GM19238 (cell line): ENCODE measurements at regions not wholly inside any gene's neighbourhood (a gene's known extent, or its start where the extent isn't known, plus 50 kb on each side); places are given as distances from the start of the nearest gene placed in this dataset.
"Not testable (repeated sequence)": the region's sequence is repeated elsewhere in the genome, so short reads cannot be mapped to it uniquely, and the experiment has no call there.

ENCODE experiments used
- DNase-seq: peaks from one replicate; pipeline ENCODE4 v3.0.0; 2011; ENCODE audit warnings: low spot score; ENCODE audit not compliant: insufficient read length

DNA sequence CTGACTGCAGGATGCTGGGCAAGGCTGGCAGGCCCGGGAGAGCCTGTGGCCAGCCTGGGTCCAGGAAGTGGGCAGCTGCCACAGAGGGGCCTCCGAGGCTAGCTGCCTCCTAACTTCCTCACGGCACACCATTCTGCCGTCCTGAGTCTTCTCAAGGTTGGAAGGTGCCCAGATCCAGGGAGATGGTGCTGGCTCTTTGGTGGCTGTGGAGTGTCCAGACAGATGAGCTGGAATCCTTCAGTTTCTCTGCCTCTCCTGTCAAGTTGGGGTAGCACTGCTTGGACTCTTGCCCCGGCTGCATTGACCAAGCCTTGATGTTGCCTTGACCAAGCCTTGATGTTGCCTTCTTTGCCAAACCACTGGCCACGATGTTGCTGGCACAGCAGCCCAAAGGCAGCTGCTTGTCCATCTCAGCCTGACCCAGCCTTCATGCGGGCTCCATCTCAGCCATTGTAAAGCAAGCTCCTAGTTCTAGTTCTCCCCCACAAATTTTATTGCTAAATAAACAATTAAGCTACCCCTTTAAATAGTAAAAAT lies 75.1 kb upstream of the AFDN start:
- DNase-seq: no peak

DNA sequence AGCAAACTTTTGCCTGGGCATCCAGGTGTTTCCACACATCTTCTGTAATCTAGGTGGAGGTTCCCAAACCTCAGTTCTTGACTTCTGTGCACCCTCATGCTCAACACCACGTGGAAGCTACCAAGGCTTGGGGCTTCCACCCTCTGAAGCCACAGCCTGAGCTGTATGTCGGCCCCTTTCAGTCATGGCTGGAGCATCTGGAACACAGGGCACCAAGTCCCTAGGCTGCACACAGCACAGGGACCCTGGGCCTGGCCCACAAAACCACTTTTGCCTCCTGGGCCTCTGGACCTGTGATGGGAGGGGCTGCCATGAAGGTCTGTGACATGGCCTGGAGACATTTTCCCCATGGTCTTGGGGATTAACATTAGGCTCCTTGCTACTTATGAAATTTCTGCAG lies 73.4 kb upstream of the AFDN start:
- DNase-seq: not testable (repeated sequence)

DNA sequence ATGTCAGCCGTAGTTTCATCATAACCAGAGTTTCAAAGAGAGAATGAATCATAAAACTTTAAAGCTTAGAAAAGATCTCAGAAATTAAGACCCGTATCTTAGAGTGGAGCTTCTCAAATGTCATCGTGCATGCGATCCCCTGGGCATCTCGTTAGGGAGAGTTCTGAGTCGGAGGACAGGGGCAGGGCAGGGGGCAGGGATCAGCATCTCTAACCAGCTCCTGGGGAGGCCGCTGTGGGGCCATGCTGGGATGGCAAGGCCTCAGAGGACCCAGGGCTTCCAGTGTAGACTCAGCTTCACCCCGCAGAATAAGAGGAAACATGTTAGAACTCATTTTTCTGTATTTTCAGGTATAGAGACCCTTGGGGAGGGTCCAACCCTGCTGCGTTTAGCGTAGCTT lies 72.0 kb upstream of the AFDN start:
- no peak for DNase-seq

DNA sequence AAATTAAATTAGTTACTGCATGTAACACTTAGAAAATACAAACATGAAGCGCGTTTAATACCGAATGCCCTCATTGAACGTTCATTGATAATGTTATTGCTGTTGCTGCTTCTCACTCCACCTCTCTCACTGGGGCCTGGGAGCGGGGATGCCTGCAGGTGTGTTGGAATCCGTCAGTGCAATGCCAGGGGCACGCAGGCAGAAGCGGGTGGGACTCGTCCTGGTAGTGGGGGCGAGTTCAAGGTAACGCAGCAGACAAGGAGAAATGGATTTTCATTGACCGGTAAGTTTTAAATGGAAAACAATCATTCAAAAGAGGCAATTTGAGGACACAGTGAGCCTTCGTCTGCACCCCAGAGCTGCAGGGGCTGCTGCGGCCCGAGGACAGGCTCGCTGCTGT lies 71.2 kb upstream of the AFDN start:
- no peak for DNase-seq

DNA sequence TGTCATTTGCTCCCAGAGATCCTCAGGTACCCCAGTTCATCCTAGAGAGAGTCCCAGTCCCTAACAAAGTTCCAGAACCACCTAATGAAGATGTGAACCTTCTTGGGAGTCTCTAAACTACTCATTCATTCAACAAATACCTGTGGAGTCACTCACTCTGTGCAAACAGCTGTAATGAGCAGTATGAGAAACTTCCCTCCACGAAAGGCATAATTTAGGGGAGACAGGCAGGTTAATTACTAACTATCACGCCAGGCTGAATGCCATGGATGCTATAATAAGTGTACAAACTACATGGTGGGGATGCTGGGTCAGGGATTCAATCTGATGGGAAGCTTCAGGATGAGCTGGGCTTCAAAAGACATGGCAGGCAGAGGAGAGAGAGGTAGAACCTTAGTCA lies 70.1 kb upstream of the AFDN start:
- DNase-seq: no peak

DNA sequence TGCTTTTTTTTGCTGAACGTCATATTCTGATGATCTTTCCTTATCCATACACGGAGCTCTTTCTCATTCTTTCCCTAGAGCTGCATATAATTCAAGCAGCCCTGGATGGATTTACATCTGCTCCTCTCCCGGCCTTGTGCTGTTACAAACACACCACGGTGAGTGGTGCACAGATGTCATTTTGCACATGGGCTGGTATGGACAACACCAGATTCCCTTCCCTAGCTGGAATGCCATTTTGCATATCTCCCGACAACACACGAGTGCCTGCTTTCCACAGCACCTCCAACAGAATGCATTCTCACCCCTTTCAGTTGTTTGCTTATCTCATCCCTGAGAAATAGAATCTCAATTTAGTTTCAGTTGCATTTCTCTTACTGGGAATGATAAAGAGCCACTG lies 69.5 kb upstream of the AFDN start:
- DNase-seq: no peak

DNA sequence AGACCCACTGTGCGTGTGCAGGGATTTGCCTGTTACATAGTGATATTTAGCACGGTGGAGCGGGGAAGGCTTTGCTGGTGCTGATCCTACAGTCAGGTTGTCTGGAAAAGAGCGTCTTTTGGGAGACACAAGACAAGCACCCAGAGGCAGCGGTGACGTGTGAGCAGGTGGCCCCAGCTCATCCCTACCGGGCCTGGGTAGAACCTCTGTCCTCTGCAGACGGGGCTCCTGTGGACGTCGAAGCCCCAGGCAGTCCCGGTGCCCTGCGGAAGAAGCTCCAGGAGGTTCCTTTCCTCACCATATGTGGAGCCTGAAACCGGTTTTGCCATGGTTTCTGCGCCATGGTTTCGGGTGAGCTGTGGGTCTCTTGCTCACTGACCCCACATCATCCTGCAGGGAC lies 68.9 kb upstream of the AFDN start:
- no peak for DNase-seq

DNA sequence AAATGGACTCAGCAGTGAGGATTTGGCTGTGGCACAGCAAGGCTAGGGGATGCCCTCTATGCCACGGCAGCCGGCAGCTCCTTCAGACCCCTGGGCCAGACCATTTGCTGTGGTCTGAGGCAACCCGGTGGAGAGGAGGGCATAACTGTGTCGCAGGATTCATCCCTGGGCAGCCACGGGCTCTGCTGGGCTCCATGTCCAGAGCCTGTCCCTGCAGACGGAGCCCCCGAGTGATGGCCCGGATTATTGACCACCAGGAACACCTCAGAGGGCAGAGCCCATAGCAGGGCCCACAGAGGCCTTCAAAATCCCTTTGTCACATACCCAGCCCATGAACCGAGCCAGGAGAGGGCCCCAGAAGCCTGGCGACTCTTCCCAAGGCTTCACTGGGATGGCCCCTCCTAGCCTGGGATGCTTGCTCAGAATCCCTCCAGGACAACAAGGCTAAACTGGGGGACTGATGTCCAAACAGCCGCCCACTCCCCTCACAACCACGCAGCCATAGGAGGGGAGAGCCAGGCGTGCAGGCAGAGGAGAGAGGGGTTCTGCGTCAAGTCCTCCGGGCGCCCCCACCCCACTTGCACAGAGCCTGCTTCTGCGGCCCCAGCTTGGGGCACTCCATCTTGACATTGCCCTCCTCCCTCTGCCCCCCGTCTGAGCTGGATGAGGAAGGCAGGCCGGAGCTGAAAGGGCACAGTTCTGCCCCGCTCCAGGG lies 68.2 kb upstream of the AFDN start:
- DNase-seq: no peak

DNA sequence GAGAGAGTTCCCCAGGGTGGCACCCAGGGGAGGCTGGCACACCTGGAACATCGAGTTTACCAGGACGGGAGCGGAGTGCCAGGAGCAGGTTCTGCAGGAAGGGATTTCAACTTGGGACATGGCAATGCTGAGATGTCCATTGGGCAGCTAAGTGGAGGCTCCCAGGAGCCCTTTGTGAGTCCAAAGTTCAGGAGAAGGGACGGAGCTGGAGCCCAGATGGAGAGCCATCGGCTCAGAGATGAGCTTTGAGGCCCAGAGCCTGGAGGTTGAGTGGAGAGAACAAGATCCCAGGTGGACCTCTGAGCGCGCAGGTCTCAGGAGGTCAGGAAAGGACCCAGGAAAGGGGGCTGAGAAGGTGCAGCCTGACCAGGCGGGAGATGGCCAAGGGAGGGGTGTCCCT lies 67.5 kb upstream of the AFDN start:
- DNase-seq: no peak

DNA sequence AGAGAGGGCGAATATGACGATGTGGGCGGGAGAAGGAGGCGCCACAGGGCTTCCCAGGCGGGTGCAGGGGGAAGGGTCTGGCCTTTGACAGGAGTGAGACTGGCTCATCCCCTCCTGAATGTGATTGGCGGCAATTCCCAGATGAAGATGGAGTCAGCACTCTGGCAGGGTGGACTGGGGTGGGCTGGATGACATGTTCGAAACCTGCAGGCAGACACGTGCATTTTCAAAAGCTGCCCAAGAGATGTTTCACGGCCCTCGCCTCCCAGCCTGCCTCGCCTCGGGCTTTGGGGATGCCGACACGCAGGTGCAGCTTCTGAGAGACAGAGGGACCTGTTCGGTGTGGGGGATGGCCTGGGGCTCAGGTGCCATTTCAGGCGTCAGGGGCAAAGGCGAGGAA lies 66.8 kb upstream of the AFDN start:
- no peak for DNase-seq

DNA sequence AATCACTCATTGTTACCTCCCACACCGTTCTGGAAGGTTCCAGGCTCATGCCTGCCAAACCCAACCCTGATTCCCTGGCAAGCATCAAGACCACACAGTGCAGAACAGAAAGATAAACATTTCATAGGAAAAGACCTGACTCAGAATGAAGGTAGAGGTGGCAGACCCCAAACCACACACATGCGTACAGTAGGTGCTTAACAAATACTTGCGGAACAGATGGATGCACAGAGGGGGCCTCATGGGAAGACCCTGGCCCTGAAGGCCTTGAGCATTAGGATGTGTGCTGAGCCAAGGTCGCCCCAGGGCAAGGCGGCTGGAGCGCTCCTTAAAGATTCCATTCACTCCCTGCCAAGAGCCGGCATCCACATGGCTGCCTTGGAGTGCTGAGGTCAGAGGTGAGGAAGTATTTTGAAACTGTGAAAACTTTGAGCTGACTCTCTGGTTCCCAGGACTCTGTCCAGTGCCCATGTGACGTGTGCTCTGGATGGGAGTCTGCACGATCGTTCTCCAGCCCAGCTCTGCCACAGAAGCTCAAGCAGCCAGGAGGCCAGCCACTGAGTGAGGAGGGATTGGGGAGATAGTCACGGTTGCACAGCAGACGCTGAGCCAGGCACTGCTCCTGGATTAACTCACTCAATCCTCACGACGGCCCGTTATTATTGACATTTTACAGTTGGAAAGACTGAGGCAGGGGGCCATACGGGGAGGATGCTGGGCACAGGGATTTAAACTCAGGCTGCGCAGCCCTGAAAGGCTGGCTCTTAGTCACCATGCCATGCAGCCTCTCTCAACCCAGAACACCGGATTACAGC lies 65.5 kb upstream of the AFDN start:
- no peak for DNase-seq

DNA sequence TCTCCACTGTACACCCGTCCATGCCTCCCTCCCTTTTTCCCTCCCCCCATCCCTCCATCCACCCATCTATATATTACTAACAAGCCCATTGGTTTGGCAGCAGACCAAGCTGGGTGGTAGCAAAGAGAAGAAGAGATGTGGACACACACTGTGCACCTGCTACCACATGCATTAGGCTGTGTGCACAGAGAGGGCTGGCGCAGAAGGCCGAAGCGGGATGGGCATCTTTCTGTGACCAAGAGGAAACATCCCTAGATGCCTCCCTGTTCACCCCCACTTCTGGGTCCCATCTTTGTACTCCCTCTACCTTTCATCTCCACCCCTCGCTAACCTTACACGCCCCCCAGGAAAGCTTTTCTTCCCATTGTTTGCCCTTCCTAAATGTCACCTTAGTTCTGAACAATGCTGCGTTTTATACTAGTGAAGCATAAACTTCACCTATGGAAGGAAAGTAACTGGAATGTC lies 64.9 kb upstream of the AFDN start:
- DNase-seq: no peak

DNA sequence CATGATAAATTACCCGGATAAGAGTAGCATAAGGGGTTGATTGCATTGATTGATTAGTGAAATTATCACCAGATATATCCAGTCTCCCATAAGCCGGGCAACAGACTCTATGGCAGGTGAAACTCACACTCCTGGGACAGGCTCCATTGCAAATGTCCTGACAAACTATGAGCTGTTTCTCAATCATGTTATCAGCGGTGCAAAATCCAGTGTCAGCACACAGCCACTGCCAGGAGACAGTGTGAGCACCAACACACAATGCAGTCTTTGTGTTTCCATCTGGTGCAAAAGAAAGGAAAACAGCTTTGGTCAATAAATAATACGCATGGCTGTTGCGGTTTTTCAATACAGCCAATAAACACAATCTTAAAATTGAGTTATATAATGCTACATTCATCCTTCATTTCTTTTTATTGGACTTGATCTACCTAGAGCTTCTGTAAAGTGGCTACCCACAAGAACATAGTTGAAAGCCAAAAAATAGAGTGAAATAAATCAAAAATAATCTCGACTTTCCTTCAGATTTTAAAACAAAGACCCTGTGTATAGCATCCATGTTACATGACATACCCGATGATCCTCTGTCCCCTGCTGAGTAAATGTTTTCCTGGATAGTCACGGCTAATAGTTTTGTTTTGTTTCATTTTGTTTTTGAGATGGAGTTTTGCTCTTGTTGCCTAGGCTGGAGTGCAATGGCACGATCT lies 64.3 kb upstream of the AFDN start:
- no peak for DNase-seq

DNA sequence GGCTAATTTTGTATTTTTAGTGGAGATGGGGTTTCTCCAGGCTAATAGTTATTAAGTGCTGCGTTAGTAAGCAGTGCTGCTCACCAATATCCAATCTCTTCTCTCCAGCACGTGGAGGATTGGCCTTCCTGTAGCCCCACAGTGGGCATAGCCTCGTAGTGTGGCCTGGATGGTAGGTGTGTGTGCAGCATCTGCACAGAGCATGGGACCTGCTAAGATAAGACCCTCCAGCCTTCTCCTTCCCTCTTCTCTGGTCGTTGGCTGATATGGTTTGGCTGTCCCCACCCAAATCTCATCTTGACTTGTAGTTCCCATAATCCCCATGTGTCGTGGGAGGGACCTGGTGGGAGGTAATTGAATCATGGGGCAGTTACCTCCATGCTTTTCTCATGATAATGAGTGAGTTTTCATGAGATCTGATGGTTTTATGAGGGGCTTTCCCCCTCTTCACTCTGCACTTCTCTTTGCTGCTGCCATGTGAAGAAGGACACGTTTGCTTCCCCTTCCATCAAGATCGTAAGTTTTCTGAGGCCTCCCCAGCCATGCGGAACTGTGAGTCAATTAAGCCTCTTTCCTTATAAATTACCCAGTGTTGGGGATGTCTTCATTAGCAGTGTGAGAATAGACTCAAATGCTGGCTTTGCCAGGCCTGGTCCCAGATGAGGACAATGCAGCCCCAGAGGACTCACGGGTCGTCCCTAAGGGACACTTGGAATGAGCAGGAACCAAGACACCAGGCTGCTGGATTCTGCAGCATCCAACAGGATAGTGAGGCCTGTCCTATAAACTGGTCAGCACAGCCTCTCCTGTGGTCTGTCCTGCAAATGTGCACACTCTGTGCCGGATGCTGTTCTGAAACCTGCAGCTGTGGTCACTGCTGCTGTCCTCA lies 63.4 kb upstream of the AFDN start:
- DNase-seq: no peak

DNA sequence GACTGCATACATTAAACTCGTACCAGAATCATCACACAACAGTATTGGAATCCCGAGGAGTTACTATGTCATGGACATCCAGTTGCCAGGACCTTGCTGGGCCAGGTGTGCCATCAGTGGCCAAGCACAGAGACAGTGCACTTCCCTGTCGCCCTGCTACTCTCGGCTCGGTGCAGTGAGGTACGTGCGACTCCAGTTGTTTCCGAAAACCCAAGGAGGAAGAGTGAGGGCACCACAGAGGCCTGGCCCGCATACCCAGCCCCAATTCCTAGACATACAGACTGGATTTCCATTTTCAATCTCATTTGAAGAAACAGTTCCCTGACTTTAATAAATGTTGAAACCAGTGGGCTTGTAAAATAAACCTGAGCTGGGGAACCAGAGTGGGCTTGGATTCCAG lies 62.5 kb upstream of the AFDN start:
- no peak for DNase-seq

DNA sequence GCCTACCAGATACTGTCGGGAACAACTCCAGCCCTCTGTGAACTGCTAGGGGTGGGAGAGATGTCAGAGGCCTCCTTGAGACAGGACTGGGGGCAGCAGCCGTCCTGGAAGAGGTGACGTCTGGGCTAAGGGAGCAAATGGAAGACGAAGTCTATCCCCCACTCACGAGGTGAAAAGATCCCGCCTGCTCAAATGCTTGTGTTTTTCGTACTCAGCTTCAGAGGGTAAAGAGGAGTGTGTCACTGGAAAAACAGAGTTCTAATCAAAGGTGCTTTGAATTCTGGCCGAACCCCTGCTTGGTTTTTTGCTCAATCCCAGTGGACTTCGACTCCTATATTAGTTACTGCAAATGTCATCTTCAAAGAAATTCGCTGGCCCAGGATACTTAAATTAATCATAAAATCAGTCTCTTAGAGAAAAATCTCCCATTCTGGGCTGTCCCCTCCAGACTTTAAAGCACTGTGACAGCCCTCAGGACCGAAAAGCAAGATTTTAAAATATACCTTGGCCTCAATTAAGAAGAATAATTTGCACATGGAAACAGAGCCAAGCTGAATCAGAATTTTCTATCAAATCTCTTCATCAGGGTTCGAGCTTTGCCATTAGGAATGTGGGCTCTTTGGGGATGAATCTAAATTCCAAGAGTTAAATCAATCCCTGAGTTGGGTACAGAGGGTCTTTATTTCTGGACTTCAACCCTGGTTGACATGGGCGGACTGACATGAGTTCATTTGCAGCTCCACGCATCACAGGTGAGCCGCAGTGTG lies 61.8 kb upstream of the AFDN start:
- DNase-seq: no peak

DNA sequence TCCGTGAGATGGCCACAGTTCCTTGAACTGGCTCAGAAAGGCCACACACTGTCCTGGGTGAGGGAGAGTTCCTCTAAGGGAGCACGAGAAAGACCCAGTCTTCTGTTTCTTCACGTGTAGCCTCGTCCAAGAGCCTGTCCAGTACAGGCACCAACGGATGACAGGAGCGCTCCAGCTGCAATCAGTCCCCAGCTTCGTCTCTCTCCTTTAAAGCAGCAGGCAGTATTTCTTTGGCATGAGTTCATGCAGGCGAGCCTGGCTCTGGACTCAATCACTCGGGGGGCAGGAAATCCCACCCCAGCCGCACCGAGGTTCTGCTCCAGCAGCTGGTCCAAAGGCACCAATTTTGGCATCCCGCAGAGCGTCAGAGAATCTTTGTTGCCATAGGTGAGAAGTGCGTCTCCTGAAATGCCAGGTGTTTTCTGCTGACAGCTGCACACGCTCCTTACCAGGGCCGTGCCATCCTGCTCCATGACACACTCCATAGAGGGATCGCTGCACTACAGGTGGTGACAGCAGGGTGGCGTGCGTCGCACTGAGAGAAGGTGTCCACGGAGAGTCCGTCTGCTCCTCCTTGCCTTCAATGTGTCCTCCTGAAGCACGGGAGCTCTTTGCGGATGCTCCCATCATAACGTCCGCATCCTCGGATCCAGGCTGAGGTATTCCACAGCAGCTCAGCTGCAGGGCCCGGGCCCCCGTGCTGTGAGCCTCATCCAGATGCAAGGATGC lies 59.6 kb upstream of the AFDN start:
- DNase-seq: no peak

DNA sequence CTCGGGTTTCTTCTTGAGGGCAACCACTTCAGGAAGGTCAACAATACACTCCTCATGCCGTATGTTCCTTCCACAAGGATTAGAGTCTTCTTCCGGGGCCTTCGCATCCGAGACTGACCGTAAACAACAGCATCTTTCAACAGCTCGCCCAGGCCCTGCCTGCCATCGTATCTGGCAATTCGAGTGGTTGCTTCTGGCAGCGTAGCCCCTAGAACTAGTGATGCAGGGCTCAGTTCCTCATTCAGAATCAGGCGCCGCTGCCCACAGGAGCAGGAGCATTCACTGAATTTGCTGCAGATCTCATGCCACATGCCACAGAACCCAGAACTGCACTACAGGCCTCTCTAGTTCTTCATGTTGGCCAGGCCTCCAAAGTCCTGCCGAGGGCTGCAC lies 59.0 kb upstream of the AFDN start:
- DNase-seq: no peak

DNA sequence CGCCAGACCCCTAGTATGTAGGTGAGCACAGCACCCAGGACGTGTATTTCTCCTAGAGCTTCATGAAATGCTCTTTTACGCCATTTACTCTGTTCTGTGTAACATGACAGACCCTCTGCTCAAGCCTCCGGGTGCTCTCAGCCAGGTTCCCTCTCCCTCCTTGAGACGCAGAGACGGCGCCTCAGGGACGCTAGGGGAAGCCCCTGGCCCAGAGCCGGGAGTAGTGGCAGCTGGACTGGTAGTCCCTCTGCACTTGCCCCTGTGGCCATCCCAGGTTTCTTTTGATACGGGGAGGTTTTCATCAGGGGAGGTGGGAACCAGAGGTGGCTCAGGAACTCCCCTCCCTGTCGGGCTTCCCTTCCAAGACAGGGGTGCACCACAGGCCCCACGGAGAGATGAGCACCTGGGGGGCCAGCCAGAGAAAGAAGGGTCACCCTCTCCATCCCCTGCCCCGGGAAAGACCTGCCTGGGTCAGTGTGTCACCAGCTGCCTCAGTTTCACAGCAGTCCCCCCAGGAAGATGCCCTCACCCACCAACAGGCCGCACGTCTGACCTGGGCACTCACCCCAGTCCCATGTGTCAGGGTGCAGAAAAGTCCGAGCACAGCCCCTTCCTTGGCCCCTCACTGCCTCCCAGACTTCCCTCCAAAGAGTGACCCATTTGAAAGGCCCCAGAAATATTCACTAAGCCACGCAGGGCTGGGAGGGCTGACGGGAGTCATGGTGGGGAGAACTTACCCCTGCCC lies 58.1 kb upstream of the AFDN start:
- no peak for DNase-seq
